Endothelial cell of umbilical vein (primary cell): ENCODE measurements at regions not wholly inside any gene's neighbourhood (a gene's known extent, or its start where the extent isn't known, plus 50 kb on each side); places are given as distances from the start of the nearest gene placed in this dataset.

ENCODE experiments used
- BruUV-seq: library from RNA; stranded (reverse); fragments of 400-500 nt; replicated peaks from 2 replicates; lab custom pipeline; 2021; lab: Mats Ljungman, UMichigan
- CTCF ChIA-PET: fragments of 300-600, 350-600 bp; sonication (Branson Sonifier 250); formaldehyde crosslinking; loops from one replicate; lab custom pipeline; 2021; ENCODE audit warnings: antibody characterized with exemption, inconsistent platforms; lab: Charles Lee
- POLR2A ChIA-PET: fragments of 300-600, 350-600 bp; sonication (Branson Sonifier 250); formaldehyde crosslinking; loops from one replicate; lab custom pipeline; 2021; ENCODE audit warnings: antibody characterized with exemption, inconsistent platforms; lab: Charles Lee
- DNase-seq: peaks from one replicate; pipeline ENCODE4 v3.0.0-alpha.2; 2011; ENCODE audit warnings: low read depth, low spot score
- FAIRE-seq: peaks from 2 replicates; lab custom pipeline; 2011; peaks lifted over from hg19 to GRCh38; lab: Jason Lieb, UNC
- H2AFZ ChIP-seq: 2 replicates; pipeline ENCODE4 v1.6.0; 2012; ENCODE audit warnings: low read depth, low read length, control low read depth, inconsistent platforms
- H3K27ac ChIP-seq: 2 replicates; pipeline ENCODE4 v1.5.1; 2011; ENCODE audit warnings: low read depth, mild to moderate bottlenecking, control low read depth, low read length, moderate library complexity; ENCODE audit not compliant: insufficient read depth
- H3K27me3 ChIP-seq, 2 experiments: 2 replicates each; pipeline versions ENCODE4 v1.6.0 to v1.6.1; 2011; ENCODE audit warnings: low read length in 2 of 2, mixed read lengths in 1 of 2; ENCODE audit not compliant: control insufficient read depth in 2 of 2, insufficient read depth in 2 of 2
- H3K36me3 ChIP-seq, 2 experiments: 2 replicates in 1 of 2; 3 replicates in 1 of 2; pipeline ENCODE4 v1.5.1; 2011; ENCODE audit warnings: low read length in 2 of 2, mild to moderate bottlenecking in 1 of 2, moderate library complexity in 1 of 2; ENCODE audit not compliant: control insufficient read depth in 2 of 2, insufficient read depth in 2 of 2; ENCODE audit errors: extremely low read depth in 1 of 2
- H3K4me1 ChIP-seq: 3 replicates; pipeline ENCODE4 v1.5.1; 2011; ENCODE audit warnings: mild to moderate bottlenecking, low read length; ENCODE audit not compliant: control insufficient read depth, insufficient read depth; ENCODE audit errors: extremely low read depth
- H3K4me2 ChIP-seq: 2 replicates; pipeline ENCODE4 v1.6.1; 2011; ENCODE audit warnings: low read length, control low read depth, mixed read lengths; ENCODE audit not compliant: insufficient read depth
- H3K4me3 ChIP-seq, 3 experiments: fragments of 200-600 bp in 1 of 3; sonication (generic), shearing (Covaris generic) in 1 of 3; replicated peaks in 1 of 3; 2 replicates each; pipeline ENCODE4 v1.5.1; 2011 to 2016; ENCODE audit warnings: control low read depth in 3 of 3, low read length in 3 of 3, mild to moderate bottlenecking in 2 of 3, inconsistent platforms in 1 of 3, low read depth in 1 of 3, moderate library complexity in 1 of 3; ENCODE audit not compliant: insufficient read depth in 1 of 3
- H3K79me2 ChIP-seq: 2 replicates; pipeline ENCODE4 v1.6.0; 2012; ENCODE audit warnings: low read length, inconsistent platforms; ENCODE audit not compliant: control insufficient read depth, insufficient read depth
- H3K9ac ChIP-seq: replicated peaks from 2 replicates; pipeline ENCODE3; 2011; ENCODE audit warnings: low read length, control low read depth; ENCODE audit not compliant: insufficient read depth; ENCODE audit errors: extremely low read depth
- H3K9me1 ChIP-seq: replicated peaks from 3 replicates; pipeline ENCODE4 v1.6.0; 2011; ENCODE audit warnings: mild to moderate bottlenecking, low read length; ENCODE audit not compliant: control insufficient read depth, insufficient read depth; ENCODE audit errors: extremely low read depth
- H3K9me3 ChIP-seq: replicated peaks from 2 replicates; pipeline ENCODE4 v1.5.1; 2012; ENCODE audit warnings: low read length, inconsistent platforms; ENCODE audit not compliant: control insufficient read depth, insufficient read depth
- H4K20me1 ChIP-seq: replicated peaks from 2 replicates; pipeline ENCODE3; 2011; ENCODE audit warnings: mild to moderate bottlenecking, low read length; ENCODE audit not compliant: control insufficient read depth, insufficient read depth; ENCODE audit errors: extremely low read depth
- EZH2 ChIP-seq: IDR thresholded peaks from 2 replicates; pipeline ENCODE4 v1.6.1; 2012; ENCODE audit warnings: borderline replicate concordance, low read depth, mild to moderate bottlenecking, moderate library complexity, low read length, inconsistent platforms; ENCODE audit not compliant: severe bottlenecking
- FOS ChIP-seq: IDR thresholded peaks from 2 replicates; pipeline ENCODE4 v1.6.1; 2011; ENCODE audit warnings: mild to moderate bottlenecking, low read length, moderate library complexity, borderline replicate concordance; ENCODE audit not compliant: insufficient read depth
- GATA2 ChIP-seq: IDR thresholded peaks from 2 replicates; pipeline ENCODE4 v1.7.0; 2011; ENCODE audit warnings: low read depth, mild to moderate bottlenecking, moderate library complexity, mixed read lengths, low read length; ENCODE audit not compliant: insufficient read length, insufficient read depth
- JUN ChIP-seq: IDR thresholded peaks from 2 replicates; pipeline ENCODE4 v1.6.1; 2011; ENCODE audit warnings: borderline replicate concordance, low read depth; ENCODE audit not compliant: insufficient read length, insufficient read depth
- MYC ChIP-seq: IDR thresholded peaks from one replicate; pipeline ENCODE4 v1.6.1; 2011; ENCODE audit warnings: mild to moderate bottlenecking, low read depth, low read length
- POLR2A ChIP-seq: IDR thresholded peaks from 2 replicates; pipeline ENCODE4 v1.6.1; 2012; ENCODE audit warnings: low read depth, mild to moderate bottlenecking, control low read depth, low read length
- POLR2AphosphoS5 ChIP-seq: IDR thresholded peaks from 2 replicates; pipeline ENCODE4 v1.6.1; 2012; ENCODE audit warnings: low read depth, mild to moderate bottlenecking, control low read depth, low read length, moderate library complexity; ENCODE audit not compliant: insufficient read depth
- dilution Hi-C: fragments of 300-500 bp; cut with MboI; formaldehyde crosslinking; loops from one replicate; pipeline ENCODE4 v1.15.0; 2019; ENCODE audit warnings: low sequenced_read_pairs; ENCODE audit not compliant: extremely low pct_ligation_motif_present
- intact Hi-C: fragments of 100-400 bp; cut with micrococcal nuclease; formaldehyde crosslinking; loops from one replicate; pipeline ENCODE4 v1.10.0; 2022
- TF ChIP-seq, protein P1 (sequence below): IDR thresholded peaks from 2 replicates; pipeline ENCODE4 v1.6.1; 2011; ENCODE audit not compliant: insufficient read depth, insufficient read length
- TF ChIP-seq, protein P2 (sequence below), 2 donors: IDR thresholded peaks; 1 replicate in 1 of 2; 2 replicates in 1 of 2; pipeline ENCODE4 v1.5.1; 2011; ENCODE audit warnings: low read length in 2 of 2, mild to moderate bottlenecking in 2 of 2, moderate library complexity in 2 of 2, control low read depth in 1 of 2, inconsistent platforms in 1 of 2, low read depth in 1 of 2; ENCODE audit not compliant: insufficient read depth in 1 of 2; ENCODE audit errors: extremely low read depth in 1 of 2

DNA sequence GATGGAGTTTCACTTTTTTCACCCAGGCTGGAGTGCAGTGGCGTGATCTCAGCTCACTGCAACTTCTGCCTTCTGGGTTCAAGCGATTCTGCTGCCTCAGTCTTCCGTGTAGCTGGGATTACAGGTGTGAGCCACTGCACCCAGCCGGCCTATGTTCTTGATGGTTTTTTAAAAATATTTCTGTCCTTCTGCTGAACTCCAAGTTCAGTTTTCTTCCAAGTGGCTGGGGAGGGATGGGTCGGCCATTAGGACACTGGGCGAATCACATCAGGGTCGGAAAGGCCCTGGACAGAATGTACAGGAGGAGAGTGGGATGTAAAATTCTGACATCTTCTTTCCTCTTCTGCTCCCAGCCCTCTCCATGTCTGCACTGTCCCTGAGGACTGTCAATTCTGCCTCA lies 289.6 kb downstream of the PTPRU start:
- no peak overlapping the region for H3K9ac ChIP-seq
- dilution Hi-C loops (no loop called here), intact Hi-C loops (no loop called here)
- no peaks in the 10 kb centered on the region for H3K9me1 ChIP-seq
- no peaks in the 10 kb centered on the region for H4K20me1 ChIP-seq
- no peak overlapping the region for H3K27ac ChIP-seq
- no peaks in the 10 kb centered on the region for H3K36me3 ChIP-seq
- H3K4me3 ChIP-seq: no peak overlapping the region
- H3K9me3 ChIP-seq: no peaks in the 10 kb centered on the region
- H2AFZ ChIP-seq: no peak overlapping the region
- BruUV-seq: no TSS peak
- H3K27me3 ChIP-seq: no peaks in the 10 kb centered on the region
- POLR2A ChIA-PET: no interaction called here
- FAIRE-seq: no peak
- no peaks in the 10 kb centered on the region for H3K4me1 ChIP-seq
- no peak for DNase-seq
- no peak overlapping the region for H3K4me2 ChIP-seq
- no peaks in the 10 kb centered on the region for H3K79me2 ChIP-seq
- TF ChIP-seq POLR2A (no peak), FOS (no peak), GATA2 (no peak), POLR2AphosphoS5 (no peak), EZH2 (no peak), MYC (no peak), JUN (no peak)
- TF ChIP-seq, protein P1, sequence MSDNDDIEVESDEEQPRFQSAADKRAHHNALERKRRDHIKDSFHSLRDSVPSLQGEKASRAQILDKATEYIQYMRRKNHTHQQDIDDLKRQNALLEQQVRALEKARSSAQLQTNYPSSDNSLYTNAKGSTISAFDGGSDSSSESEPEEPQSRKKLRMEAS: no peak
- TF ChIP-seq, protein P2, sequence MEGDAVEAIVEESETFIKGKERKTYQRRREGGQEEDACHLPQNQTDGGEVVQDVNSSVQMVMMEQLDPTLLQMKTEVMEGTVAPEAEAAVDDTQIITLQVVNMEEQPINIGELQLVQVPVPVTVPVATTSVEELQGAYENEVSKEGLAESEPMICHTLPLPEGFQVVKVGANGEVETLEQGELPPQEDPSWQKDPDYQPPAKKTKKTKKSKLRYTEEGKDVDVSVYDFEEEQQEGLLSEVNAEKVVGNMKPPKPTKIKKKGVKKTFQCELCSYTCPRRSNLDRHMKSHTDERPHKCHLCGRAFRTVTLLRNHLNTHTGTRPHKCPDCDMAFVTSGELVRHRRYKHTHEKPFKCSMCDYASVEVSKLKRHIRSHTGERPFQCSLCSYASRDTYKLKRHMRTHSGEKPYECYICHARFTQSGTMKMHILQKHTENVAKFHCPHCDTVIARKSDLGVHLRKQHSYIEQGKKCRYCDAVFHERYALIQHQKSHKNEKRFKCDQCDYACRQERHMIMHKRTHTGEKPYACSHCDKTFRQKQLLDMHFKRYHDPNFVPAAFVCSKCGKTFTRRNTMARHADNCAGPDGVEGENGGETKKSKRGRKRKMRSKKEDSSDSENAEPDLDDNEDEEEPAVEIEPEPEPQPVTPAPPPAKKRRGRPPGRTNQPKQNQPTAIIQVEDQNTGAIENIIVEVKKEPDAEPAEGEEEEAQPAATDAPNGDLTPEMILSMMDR (IDR thresholded peaks at IDR 0.05; ENCODE audit: extremely low read depth in 1 of 2, insufficient read depth in 1 of 2, low read depth in 1 of 2, low read length in 2 of 2): no peak
- CTCF ChIA-PET: no interaction called here
